ENCODE measurements at regions not wholly inside any gene's neighbourhood (a gene's known extent, or its start where the extent isn't known, plus 50 kb on each side); places are given as distances from the start of the nearest gene placed in this dataset.
A peak's percentile ranks its signal among the peaks of the same experiment; 100 is the strongest.

- Histone ChIP-seq H3K4me1 (peaks cover 0 to 2% of the 10 kb centered on the region in 2 donors), H3K27me3 (no peaks in the 10 kb centered on the region), H3K36me3 (no peaks in the 10 kb centered on the region), H3K9me3 (no peaks in the 10 kb centered on the region), H3K4me3 (no peak overlapping the region), H3K27ac (peak overlapping the region in 1 of 2 donors; percentile 60)
- no peak for TF ChIP-seq CTCF (IDR thresholded peaks at IDR 0.05)
- intact Hi-C loops (cut with DNase I) = no loop called here
- DNase-seq (ENCODE audit: low spot score in 2 of 2) = no peak
These were observed 177.3 kb downstream of the NFKBIZ start for GRCh38 chr3:102026656-102027055.

GRCh38 chr3:102030661-102031060, 181.3 kb downstream of the NFKBIZ start:
- Histone ChIP-seq H3K9me3 (no peaks in the 10 kb centered on the region), H3K36me3 (no peaks in the 10 kb centered on the region), H3K4me3 (no peak overlapping the region), H3K27ac (no peak overlapping the region), H3K27me3 (no peaks in the 10 kb centered on the region), H3K4me1 (peaks cover 0 to 2% of the 10 kb centered on the region in 2 donors)
- DNase-seq (ENCODE audit: low spot score in 2 of 2) = no peak
- intact Hi-C loops (cut with DNase I) = no loop called here
- TF ChIP-seq CTCF (IDR thresholded peaks at IDR 0.05) = no peak

GRCh38 chr3:102031834-102032233, 182.5 kb downstream of the NFKBIZ start:
- H3K27me3 ChIP-seq = no peaks in the 10 kb centered on the region
- no peak overlapping the region for H3K4me3 ChIP-seq
- H3K27ac ChIP-seq = no peak overlapping the region
- TF ChIP-seq CTCF (IDR thresholded peaks at IDR 0.05) = no peak
- intact Hi-C loops (cut with DNase I) = no loop called here
- no peaks in the 10 kb centered on the region for H3K9me3 ChIP-seq
- no peak for DNase-seq (ENCODE audit: low spot score in 2 of 2)
- H3K4me1 ChIP-seq = peaks cover 0 to 5% of the 10 kb centered on the region in 2 donors
- H3K36me3 ChIP-seq = no peaks in the 10 kb centered on the region

GRCh38 chr3:102032491-102033383, 183.4 kb downstream of the NFKBIZ start:
- DNase-seq (ENCODE audit: low spot score in 2 of 2) = no peak
- Histone ChIP-seq H3K36me3 (no peaks in the 10 kb centered on the region), H3K4me3 (no peak overlapping the region), H3K4me1 (peaks cover 0 to 5% of the 10 kb centered on the region in 2 donors), H3K27me3 (no peaks in the 10 kb centered on the region), H3K9me3 (no peaks in the 10 kb centered on the region), H3K27ac (no peak overlapping the region)
- intact Hi-C loops (cut with DNase I) = no loop called here
- no peak for TF ChIP-seq CTCF (IDR thresholded peaks at IDR 0.05)

GRCh38 chr3:102034639-102035451, 185.5 kb downstream of the NFKBIZ start:
- no peak for DNase-seq (ENCODE audit: low spot score in 2 of 2)
- peaks cover 0 to 5% of the 10 kb centered on the region in 2 donors for H3K4me1 ChIP-seq
- H3K27ac ChIP-seq = no peak overlapping the region
- intact Hi-C loops (cut with DNase I) = no loop called here
- TF ChIP-seq CTCF (IDR thresholded peaks at IDR 0.05) = no peak
- H3K36me3 ChIP-seq = no peaks in the 10 kb centered on the region
- H3K9me3 ChIP-seq = no peaks in the 10 kb centered on the region
- no peak overlapping the region for H3K4me3 ChIP-seq
- H3K27me3 ChIP-seq = no peaks in the 10 kb centered on the region

All from ascending aorta (tissue), 2 donors.